WTC11 (cell line): ENCODE measurements at regions not wholly inside any gene's neighbourhood (a gene's known extent, or its start where the extent isn't known, plus 50 kb on each side); places are given as distances from the start of the nearest gene placed in this dataset.
A peak's percentile ranks its signal among the peaks of the same experiment; 100 is the strongest.

ENCODE experiments used
- ATAC-seq: fragments of 200-7000 bp; cut with Tn5 transposase; 2 replicates; pipeline ENCODE4 v1.10.0; 2021; ENCODE audit warnings: mild to moderate bottlenecking, moderate library complexity
- CTCF ChIA-PET: fragments of 300-600 bp; sonication (Branson Sonifier 250); formaldehyde crosslinking; loops from one replicate; lab custom pipeline; 2021; ENCODE audit warnings: antibody characterized with exemption; lab: Charles Lee
- POLR2A ChIA-PET: fragments of 350-600 bp; sonication (Branson Sonifier 250); formaldehyde crosslinking; loops from one replicate; lab custom pipeline; 2021; ENCODE audit warnings: antibody characterized with exemption; lab: Charles Lee
- DNase-seq: peaks from one replicate; pipeline ENCODE4 v3.0.0; 2021; ENCODE audit warnings: low spot score
- H3K27ac Mint-ChIP-seq: 2 replicates; pipeline ENCODE4 v1.8.0; 2021; ENCODE audit warnings: mixed read lengths
- H3K27me3 Mint-ChIP-seq: 2 replicates; pipeline ENCODE4 v1.8.0; 2021; ENCODE audit warnings: low read depth, mild to moderate bottlenecking, moderate library complexity, mixed read lengths
- H3K36me3 Mint-ChIP-seq: 2 replicates; pipeline ENCODE4 v1.8.0; 2021; ENCODE audit warnings: mixed read lengths
- H3K4me1 Mint-ChIP-seq: 2 replicates; pipeline ENCODE4 v1.8.0; 2022; ENCODE audit warnings: mixed read lengths
- H3K4me3 Mint-ChIP-seq: 2 replicates; pipeline ENCODE4 v1.8.0; 2021; ENCODE audit warnings: mild to moderate bottlenecking, moderate library complexity, mixed read lengths
- H3K9me3 Mint-ChIP-seq: 2 replicates; pipeline ENCODE4 v1.8.0; 2021; ENCODE audit warnings: mixed read lengths
- ATF3 ChIP-seq: sonication (generic); formaldehyde crosslinking; conservative IDR thresholded peaks from 2 replicates; pipeline ENCODE4 v1.8.1; 2022; ENCODE audit warnings: mild to moderate bottlenecking, missing genetic modification reagents
- CDX4 ChIP-seq: fragments of 250-450 bp; sonication (Bioruptor Pico); IDR thresholded peaks from 2 replicates; pipeline ENCODE4 v1.9.0; 2021; ENCODE audit warnings: moderate library complexity, mild to moderate bottlenecking, inconsistent platforms, borderline replicate concordance
- ELF4 ChIP-seq: sonication (generic); formaldehyde crosslinking; IDR thresholded peaks from 2 replicates; pipeline ENCODE4 v1.8.1; 2022; ENCODE audit warnings: low read depth, mild to moderate bottlenecking, moderate library complexity, missing genetic modification reagents
- ETV6 ChIP-seq: sonication (generic); formaldehyde crosslinking; IDR thresholded peaks from 2 replicates; pipeline ENCODE4 v1.8.1; 2022; ENCODE audit warnings: mild to moderate bottlenecking, missing genetic modification reagents
- IRF2 ChIP-seq: sonication (generic); formaldehyde crosslinking; IDR thresholded peaks from 2 replicates; pipeline ENCODE4 v1.8.0; 2022; ENCODE audit warnings: low read depth, missing genetic modification reagents, borderline replicate concordance
- JUN ChIP-seq: sonication (generic); formaldehyde crosslinking; IDR thresholded peaks from 2 replicates; pipeline ENCODE4 v1.8.0; 2023; ENCODE audit warnings: mild to moderate bottlenecking, missing genetic modification reagents
- MYBL2 ChIP-seq: sonication (generic); formaldehyde crosslinking; IDR thresholded peaks from 2 replicates; pipeline ENCODE4 v1.8.1; 2023; ENCODE audit warnings: mild to moderate bottlenecking, moderate library complexity, missing genetic modification reagents
- NFYB ChIP-seq: sonication (generic); formaldehyde crosslinking; conservative IDR thresholded peaks from 2 replicates; pipeline ENCODE4 v1.8.0; 2022; ENCODE audit warnings: low read depth, missing genetic modification reagents
- NR1H2 ChIP-seq: sonication (generic); formaldehyde crosslinking; IDR thresholded peaks from 2 replicates; pipeline ENCODE4 v1.9.0; 2021; ENCODE audit warnings: mild to moderate bottlenecking, moderate library complexity, missing genetic modification reagents
- PREB ChIP-seq: sonication (generic); formaldehyde crosslinking; IDR thresholded peaks from 2 replicates; pipeline ENCODE4 v1.8.1; 2022; ENCODE audit warnings: mild to moderate bottlenecking, missing genetic modification reagents, moderate library complexity, borderline replicate concordance
- PRRX2 ChIP-seq: fragments of 250-450 bp; sonication (Bioruptor Pico); IDR thresholded peaks from 2 replicates; pipeline ENCODE4 v1.8.0; 2021; ENCODE audit warnings: mild to moderate bottlenecking
- SMAD4 ChIP-seq: sonication (generic); formaldehyde crosslinking; IDR thresholded peaks from 2 replicates; pipeline ENCODE4 v1.8.0; 2022; ENCODE audit warnings: mild to moderate bottlenecking, missing genetic modification reagents
- TEAD1 ChIP-seq: sonication (generic); formaldehyde crosslinking; IDR thresholded peaks from 2 replicates; pipeline ENCODE4 v1.8.0; 2022; ENCODE audit warnings: mild to moderate bottlenecking, missing genetic modification reagents
- ZNF232 ChIP-seq: sonication (generic); formaldehyde crosslinking; IDR thresholded peaks from 2 replicates; pipeline ENCODE4 v1.8.0; 2022; ENCODE audit warnings: mild to moderate bottlenecking, missing genetic modification reagents
- ZNF263 ChIP-seq: sonication (generic); formaldehyde crosslinking; IDR thresholded peaks from 2 replicates; pipeline ENCODE4 v1.8.1; 2022; ENCODE audit warnings: low read depth, mild to moderate bottlenecking, moderate library complexity, missing genetic modification reagents
- ZNF317 ChIP-seq: sonication (generic); formaldehyde crosslinking; IDR thresholded peaks from 2 replicates; pipeline ENCODE4 v1.8.1; 2023; ENCODE audit warnings: low read depth, mild to moderate bottlenecking, moderate library complexity, missing genetic modification reagents, borderline replicate concordance
- ZNF423 ChIP-seq: fragments of 250-450 bp; sonication (Bioruptor Pico); IDR thresholded peaks from 2 replicates; pipeline ENCODE4 v2.1.2; 2022; ENCODE audit warnings: mild to moderate bottlenecking, moderate library complexity
- ZNF425 ChIP-seq: fragments of 250-450 bp; sonication (Bioruptor Pico); conservative IDR thresholded peaks from 2 replicates; pipeline ENCODE4 v1.9.0; 2021; ENCODE audit warnings: mild to moderate bottlenecking
- ZNF512 ChIP-seq: sonication (generic); formaldehyde crosslinking; IDR thresholded peaks from 2 replicates; pipeline ENCODE4 v1.8.1; 2022; ENCODE audit warnings: missing genetic modification reagents, borderline replicate concordance
- ZSCAN18 ChIP-seq: fragments of 250-450 bp; sonication (Bioruptor Pico); IDR thresholded peaks from 2 replicates; pipeline ENCODE4 v2.1.2; 2022; ENCODE audit warnings: mild to moderate bottlenecking, moderate library complexity

- no peak for DNase-seq
- no peaks in the 10 kb centered on the region; the same call in 1 of the 2 replicates for H3K27me3 Mint-ChIP-seq
- H3K36me3 Mint-ChIP-seq: no peaks in the 10 kb centered on the region
- H3K4me3 Mint-ChIP-seq: no peak overlapping the region
- H3K4me1 Mint-ChIP-seq: peaks cover 77% of the 10 kb centered on the region
- no peak for TF ChIP-seq ZNF512 (CRISPR knock-in tag)
- TF ChIP-seq JUN: no peak
- no peak for TF ChIP-seq ATF3 (CRISPR knock-in tag)
- no peak for TF ChIP-seq PRRX2 (CRISPR knock-in tag)
- no peak for TF ChIP-seq TEAD1 (CRISPR knock-in tag)
- no peak for TF ChIP-seq ZNF263 (CRISPR knock-in tag)
- TF ChIP-seq ELF4 (CRISPR knock-in tag): no peak
- TF ChIP-seq PREB (CRISPR knock-in tag): no peak
- TF ChIP-seq, all 79 proteins: peak for 0
- ATAC-seq: no peak
- ChIA-PET POLR2A (interaction anchor here (0.6 kb wide), 1 partner anchor 1360 kb away, joined by 4 read pairs; no protein-coding TSS in a partner anchor), CTCF (interaction anchor here (0.6 to 1.2 kb wide), 4 partner anchors 38 to 245 kb away, joined by 3 to 4 read pairs (median 4); no protein-coding TSS in a partner anchor)
- no peak overlapping the region for H3K27ac Mint-ChIP-seq
- H3K9me3 Mint-ChIP-seq: 0 out of 2 replicates have a peak, but pooled peaks cover 4% of the 10 kb centered on the region
These were observed 290.0 kb upstream of the ADGRL2 start for GRCh38 chr1:81510701-81511100.

- Mint-ChIP-seq H3K4me3 (no peak overlapping the region), H3K27ac (peak overlapping the region; percentile 35; the same call in 1 of the 2 replicates), H3K4me1 (peaks cover 78% of the 10 kb centered on the region), H3K27me3 (no peaks in the 10 kb centered on the region; the same call in 1 of the 2 replicates), H3K9me3 (0 out of 2 replicates have a peak, but pooled peaks cover 5% of the 10 kb centered on the region), H3K36me3 (no peaks in the 10 kb centered on the region)
- peak; percentile 43 for ATAC-seq
- no peak for DNase-seq
- POLR2A ChIA-PET: no interaction called here
- CTCF ChIA-PET: interaction anchor here (0.8 kb wide), 1 partner anchor 103 kb away, joined by 3 read pairs; no protein-coding TSS in a partner anchor
- TF ChIP-seq ZNF232 (CRISPR knock-in tag): no peak
- TF ChIP-seq TEAD1 (CRISPR knock-in tag): no peak
- TF ChIP-seq SMAD4: no peak
- TF ChIP-seq NFYB: no peak
- TF ChIP-seq MYBL2: no peak
- TF ChIP-seq NR1H2: no peak
- TF ChIP-seq ZSCAN18 (CRISPR knock-in tag): no peak
- no peak for TF ChIP-seq ZNF317 (CRISPR knock-in tag)
- TF ChIP-seq ZNF425 (CRISPR knock-in tag): no peak
- TF ChIP-seq CDX4 (CRISPR knock-in tag): no peak
- TF ChIP-seq ETV6 (CRISPR knock-in tag): no peak
- TF ChIP-seq ZNF423 (CRISPR knock-in tag): no peak
- no peak for TF ChIP-seq IRF2 (CRISPR knock-in tag)
These were observed 291.1 kb upstream of the ADGRL2 start for GRCh38 chr1:81509594-81509993.
